ENCODE measurements at regions not wholly inside any gene's neighbourhood (a gene's known extent, or its start where the extent isn't known, plus 50 kb on each side); places are given as distances from the start of the nearest gene placed in this dataset.

DNA sequence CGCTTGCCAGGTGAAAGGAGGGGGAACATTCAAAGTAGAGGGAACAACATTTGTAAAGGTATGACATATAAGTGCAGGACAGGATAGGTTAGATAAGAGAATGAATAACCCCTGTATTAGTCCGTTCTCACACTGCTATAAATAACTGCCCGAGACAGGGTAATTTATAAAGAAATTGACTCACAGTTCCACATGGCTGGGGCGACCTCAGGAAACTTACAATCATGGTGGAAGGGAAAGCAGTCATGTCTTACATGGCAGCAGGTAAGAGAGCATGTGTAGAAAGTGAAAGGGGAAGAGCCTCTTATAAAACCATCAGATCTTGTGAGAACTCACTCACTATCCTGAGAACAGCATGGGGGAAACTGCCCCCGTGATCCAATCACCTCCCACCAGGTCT, 223.8 kb downstream of the SOX9 start:
- no peak for DNase-seq

DNA sequence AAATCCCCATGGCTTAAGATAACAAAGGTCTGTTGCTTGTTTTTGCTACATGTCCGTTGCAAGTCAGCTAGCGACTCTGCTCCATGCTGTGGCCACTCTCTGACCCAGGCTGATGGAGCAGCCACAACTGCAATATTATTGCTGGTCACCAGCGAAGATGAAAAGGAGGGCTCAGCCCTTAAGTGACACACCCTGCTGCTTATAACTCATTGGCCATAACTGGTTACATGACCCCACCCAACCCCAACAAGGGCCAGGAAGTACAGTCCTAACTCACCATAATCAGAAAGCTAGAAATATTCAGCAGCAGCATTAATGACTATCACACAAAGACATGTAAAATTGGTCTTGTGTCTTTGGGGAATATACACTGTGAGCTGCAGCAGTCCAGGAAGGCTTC, 224.3 kb downstream of the SOX9 start:
- DNase-seq, result no peak

DNA sequence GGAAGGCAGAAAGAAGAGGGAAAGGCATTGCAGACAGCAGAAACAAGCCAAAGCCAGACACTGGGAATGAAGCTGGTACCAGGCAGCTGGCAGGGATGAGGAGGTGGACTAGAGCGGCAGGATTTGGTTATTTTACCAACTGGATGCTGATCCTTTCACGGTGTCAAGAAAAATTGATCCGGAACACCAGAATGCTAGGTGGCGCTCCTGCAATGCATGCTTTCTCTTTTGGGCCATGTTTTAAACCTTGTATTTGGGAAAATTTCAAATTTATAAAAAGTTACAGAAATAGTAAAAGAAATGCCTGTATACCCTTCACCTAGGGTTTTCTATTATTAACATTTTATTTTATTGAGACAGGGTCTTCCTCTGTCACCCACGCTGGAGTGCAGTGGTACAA, 224.7 kb downstream of the SOX9 start:
- DNase-seq, result no peak

DNA sequence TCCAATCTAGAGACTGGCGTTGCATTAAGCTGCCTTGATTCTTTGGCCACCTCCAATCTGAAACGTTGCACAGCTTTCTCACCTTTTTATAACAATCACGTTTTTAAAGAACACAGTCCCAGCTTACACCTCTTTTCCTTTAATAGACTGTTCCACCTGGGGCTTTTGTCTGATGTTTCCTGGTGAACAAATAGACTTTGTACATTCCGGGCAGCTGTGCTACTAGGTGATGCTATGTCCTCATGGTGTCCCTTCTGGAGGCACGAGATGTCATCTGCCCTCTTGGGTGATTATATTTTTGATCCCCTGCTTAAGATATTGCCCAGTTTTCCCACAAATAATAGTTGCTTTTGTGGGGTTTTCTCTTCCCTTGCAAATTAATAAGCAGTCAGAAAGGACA, 225.5 kb downstream of the SOX9 start:
- no peak for DNase-seq

DNA sequence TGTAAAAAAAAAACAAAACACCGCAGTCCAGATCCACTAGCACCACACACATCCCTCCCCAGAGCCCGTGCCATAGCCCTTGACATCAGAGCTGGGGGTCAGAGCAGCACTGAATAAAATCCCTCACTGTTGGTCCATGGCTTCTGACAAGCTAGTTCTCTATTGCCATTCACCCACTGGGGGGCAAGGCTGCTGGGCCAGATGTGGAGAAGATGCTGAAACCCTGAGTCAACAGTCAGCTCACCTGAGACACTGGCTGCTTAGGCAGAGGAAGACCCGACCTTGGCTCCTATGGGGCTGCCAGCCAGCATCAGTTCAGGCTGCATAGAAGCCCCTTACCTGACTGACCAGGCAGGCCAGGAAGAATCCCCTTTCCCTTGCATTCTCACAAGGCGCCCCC, 228.2 kb downstream of the SOX9 start:
- no peak for DNase-seq

DNA sequence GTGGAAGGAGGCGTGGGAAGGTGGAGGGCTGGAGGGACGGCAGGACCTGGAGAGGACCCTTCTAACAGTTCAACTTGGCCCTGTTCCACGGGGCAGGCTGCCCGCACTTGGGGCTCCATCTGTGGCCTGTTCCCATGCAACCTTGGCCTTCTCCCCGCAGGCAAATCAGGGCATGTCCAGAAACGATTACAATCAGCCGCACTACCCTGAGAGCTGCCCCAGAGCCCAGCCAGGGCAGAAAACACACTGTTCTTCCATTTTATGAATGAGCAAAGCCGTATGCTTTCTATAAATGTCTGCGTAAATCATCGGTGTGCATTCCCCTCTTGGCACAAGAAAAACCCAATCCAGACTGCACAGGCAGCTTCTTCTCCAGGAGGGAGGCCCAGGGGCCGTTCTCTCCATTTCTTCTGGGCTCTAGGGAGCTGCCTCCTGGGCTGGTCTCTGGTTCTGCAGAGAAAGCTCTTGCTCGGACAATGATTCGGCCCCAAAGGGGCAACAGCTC, 228.7 kb downstream of the SOX9 start:
- DNase-seq, result no peak

DNA sequence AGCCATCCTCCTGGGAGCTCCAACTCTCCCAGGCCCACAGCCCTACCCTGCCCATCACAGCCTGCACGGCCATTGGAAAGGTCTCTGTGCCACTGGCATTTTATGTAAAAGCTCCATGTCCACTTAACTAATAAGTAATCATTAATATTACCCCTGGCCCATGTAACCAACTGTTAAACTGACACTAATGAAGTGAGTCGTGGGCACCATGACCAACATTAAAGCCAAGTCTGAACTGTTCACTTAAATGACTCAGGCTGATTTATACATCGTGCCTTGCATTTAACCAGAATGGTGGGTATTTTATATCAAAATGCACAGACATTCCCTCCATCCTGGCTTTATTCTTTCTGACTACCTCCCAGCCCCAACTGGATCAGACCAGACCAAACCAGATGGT, 229.3 kb downstream of the SOX9 start:
- no peak for DNase-seq

DNA sequence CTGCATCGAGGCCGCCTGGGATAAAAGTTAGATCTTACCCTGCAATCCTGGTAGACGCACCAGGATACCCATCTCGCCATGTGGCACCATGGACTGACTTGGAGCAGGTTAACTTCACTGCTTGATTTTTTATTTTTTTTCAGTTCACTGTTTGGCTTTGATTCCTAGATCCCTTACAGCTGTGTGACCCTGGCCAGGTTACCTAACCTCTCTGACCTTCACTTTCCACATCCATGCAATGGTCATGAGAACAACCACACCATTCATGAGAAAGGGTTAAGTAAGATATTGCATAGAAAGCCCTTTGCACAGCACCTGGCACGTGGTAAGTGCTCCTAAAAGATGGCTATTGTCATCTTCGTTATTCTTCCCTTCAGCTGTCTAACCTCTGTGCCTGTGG, 230.5 kb downstream of the SOX9 start:
- no peak for DNase-seq

DNA sequence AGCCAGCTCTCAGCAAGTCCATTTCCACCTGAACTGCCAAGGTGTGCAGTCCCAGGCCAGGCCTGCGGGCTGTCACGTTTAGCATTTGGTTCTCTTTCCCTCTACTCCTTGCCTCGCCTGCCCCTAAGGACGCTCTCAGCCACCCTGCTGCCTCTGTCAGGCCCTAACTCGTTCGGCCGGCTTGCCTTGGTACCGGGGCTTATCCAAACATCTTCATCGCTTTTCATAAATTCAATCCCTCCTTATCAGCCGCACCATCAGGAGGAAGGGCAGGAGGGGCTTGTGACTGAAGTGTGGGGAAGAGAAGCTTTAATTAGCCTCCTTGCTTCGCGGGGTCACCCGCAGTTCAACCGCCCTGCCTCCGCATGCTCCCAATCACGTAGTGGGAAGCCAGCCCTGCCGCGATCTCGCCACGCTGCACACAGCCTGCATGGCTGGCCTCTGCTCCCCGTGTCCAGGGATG, 231.1 kb downstream of the SOX9 start:
- DNase-seq, result no peak

DNA sequence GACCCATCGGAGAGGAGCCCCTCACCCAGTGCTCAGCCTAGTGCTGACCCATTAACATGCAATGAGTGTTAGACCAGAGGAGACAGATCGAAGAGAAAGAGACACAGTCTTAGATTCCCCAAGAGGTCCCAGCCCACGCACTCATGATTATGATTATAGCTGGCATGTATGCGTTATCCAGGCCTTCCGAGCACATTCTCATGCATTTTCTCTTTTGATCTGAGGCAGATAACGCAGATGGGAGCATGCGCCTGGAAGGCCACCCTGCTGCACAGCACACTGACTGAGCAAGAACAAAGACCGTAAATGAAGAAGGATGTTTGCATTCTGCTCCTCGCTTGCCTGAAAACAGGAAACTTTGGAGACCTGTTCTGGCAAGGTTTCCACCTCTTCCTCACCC, 232.7 kb downstream of the SOX9 start:
- DNase-seq, result no peak

DNA sequence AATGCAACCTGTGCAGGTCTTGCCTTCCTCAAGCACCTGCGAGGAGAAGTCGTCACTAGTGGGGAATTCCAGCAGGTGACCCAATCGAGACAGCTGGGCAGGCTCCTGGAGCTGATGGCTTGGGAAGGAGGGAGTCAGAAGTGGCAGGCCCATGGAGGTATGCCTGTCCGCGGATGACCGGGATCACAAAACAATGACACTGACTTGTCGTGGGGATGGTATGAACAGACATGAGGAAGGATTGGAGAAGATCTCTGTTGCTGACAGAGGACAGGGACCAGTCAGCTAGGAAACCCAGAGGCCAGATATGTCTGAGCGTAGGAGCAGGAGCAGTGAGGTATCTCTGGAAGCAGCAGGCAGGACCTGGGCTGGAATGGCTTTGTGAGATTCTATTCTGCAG, 233.3 kb downstream of the SOX9 start:
- DNase-seq, result no peak

DNA sequence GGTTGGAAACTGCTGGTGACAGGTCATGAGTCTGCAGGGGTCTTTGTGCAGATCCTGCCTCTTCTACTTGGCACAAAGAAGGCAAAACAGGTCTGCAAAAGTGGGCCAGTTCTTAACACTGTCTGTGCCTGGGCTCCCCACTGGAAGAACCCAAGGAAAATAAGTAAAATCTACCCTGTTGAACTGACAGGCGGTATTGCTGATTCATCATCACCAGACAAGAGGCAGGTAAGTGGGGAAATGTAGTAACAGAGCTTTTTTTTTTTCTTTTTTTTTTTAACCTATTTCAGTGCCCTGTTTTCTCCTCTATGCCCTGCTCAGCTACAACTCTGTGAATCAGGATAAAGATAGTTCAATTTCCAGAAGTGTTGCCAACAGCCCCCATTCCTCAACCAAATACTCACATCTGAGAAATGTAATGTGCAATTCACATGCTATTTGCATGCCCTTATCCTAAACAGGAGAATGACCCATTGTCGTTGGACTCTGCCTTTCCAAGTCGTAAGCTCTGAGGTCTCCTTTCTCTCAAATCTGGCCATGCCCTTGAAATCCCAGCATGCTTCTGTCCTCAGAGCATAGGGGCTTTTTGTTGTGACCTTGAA, 237.0 kb downstream of the SOX9 start:
- no peak for DNase-seq

DNA sequence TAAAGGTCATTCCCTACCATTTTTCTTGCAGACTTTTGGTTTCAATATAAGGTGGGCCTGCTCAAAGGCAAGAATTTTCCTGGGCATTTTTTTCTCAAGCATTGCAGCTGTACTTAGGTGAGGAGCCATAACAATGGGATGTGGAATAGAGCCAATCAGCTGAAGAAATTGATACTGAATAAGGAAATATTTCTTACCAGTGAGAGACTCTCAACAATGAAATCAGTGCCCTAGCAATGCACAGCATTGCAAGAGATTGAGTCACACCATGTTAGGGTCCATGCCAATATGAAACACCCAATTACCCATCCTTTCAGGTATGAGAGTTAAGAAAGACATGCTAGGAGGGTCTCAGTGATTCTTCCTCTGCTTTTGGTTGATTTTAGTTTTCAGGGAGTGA, 237.6 kb downstream of the SOX9 start:
- no peak for DNase-seq

DNA sequence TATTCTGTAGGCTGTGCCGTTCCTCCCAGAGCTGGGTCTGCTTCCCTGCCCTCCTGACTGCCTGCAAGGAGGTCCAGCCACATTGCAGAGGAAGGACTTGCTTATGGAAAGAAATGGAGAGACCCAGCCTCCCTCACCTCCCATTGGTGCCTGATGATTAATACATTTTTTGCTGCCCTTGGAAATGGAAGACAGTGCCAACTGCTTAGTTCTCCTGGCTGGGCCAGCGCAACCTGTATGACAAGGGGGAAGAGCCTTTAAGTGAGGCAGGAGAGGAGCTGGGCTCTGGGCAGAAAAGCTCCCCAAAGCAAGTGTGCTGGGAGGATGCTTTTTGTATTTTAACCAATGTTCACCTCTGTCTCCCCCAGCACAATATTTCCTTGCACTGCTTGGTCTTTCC, 238.5 kb downstream of the SOX9 start:
- DNase-seq, result no peak

DNA sequence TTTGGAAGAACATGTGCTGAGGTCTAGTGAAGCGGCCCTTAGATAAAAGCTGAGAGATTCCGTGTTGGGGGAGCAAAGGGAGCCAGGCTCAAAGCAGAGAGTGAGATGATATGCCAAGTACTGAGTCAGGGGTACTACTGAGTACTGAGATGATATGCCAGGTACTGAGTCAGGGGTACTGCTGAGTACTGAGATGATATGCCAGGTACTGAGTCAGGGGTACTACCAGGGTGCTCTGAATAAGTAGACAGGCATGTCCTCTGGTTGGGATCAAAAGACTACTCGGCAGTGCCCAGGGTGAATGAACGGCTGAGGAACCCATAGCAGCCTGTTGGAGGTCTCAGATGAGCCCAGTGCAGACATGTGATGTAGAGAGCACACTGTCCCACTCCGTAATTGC, 239.0 kb downstream of the SOX9 start:
- DNase-seq, result no peak

DNA sequence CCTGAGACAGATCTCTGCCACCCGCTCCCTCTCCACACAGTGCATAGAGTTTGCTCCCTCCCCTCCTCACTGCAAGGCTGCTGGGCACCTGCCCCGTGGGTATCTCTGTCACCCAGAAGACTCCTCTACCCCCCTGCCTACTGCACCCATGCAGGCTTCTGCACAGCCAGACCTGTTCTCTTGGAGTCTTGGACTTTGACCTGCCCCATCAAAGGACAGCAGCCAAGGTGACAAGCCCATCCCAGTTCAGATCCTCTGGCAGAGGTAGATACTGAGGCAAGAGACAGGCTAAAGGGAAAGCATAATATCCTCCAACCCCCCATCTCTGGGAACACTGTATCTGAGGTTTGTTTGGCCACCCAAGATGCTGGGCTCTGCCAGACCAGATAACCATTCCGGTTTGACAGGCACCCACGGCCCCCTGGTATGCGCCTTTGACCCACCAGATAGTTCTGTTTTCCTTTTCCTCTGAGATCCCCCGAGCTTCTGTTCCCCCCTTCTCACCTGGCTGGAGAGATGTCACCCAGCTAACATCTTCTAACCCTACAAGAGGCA, 239.6 kb downstream of the SOX9 start:
- DNase-seq, result no peak

DNA sequence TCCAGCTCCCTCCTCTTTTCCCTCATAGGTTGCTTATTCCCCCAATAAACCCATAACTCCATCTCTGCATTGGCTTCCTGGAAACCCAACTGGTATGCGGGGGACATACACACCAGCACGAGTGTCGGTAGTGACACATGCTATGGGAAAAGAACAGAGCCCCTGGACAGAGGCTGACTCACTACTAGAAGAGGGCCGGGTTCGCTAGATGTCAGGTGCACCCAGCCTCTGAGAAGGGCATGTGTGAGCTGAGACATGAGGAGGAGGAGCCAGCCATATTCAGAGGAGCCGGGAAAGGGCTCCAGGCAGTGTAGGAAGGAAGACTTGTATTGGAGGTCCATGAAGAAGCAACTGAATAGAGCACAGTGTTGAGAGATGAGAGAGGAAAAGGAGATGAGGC, 241.1 kb downstream of the SOX9 start:
- DNase-seq, result no peak

DNA sequence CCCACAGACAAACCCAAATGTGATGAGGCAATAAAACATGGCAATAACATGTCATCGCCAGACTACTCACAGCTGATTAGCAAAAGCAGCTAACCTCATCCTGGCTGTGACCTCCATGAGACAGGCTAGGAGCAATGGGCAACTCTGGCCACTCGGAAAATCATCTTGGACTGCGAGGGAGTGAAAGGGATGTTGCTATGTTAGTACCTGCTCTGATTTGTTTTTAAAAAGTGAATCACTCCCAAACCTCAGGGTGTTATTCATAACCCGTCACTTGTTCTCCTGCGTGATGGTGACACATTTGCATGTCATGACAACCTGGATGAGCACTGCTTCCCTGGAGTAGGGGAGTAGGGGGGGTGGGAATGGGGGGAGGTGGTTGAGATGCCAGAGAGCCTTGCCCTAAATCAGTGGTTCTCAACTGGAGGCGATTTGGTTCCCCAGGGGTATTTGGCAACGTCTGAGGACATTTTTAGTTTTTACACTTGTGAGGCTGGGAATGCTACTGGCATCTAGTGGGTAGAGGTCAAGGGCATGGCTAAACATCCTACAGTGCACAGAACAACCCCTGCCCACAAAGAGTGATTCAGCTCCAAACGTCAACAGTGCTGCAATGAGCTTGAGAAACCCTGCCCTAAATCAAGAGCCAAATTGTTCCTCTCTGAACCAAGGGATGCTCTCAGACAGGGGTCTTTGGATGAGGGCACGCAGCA, 241.7 kb downstream of the SOX9 start:
- peak; percentile 67 for DNase-seq

DNA sequence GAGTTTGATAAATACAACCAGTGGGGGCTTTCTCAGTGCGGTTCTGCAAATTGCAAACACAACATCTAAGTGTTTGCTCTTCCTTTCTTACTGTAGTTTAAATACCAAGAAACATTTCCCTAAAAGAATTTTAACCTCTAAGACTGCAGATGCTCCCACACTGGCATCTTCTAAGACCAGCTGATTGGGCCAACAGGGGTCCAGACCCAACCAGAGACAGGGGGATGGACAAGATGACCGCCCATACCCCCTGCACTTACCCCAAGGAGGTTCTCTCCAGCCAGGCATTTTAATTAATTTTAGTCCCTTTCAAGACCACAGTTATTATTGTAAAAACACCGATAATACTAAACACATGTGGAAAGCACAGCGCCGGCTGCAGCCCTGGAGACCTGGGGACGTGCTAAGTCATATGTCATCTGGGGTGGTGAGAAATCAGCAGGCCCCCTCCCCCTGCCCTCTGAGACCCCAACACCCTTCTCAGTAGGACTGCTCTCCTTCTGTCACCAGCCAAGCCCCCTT, 242.3 kb downstream of the SOX9 start:
- no peak for DNase-seq

DNA sequence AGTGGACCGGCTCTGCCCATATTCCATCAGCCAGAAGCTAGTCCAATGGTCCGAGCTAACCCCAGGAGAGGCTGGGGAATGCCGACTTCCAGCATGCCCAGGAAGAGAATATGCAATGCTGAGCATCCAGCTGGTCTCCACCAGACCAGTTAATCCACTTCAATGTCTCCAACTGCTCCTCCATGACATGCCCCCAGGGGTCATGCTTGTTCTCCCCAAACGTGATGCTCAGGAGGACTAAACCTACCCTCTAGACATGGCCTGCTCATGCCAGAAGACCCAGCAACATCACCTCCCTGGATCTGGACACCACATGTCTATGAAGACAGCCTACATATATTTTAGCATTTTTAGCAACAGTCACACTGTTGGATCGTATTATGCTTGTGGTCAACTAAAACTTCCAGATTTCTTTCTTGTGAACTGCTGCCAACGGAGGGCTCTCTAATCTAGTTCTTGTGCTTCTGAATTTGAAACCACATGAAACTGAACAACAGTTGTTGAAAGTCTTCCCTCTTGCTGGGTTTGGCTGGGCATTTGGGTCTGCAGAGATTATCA, 245.1 kb downstream of the SOX9 start:
- no peak for DNase-seq

DNA sequence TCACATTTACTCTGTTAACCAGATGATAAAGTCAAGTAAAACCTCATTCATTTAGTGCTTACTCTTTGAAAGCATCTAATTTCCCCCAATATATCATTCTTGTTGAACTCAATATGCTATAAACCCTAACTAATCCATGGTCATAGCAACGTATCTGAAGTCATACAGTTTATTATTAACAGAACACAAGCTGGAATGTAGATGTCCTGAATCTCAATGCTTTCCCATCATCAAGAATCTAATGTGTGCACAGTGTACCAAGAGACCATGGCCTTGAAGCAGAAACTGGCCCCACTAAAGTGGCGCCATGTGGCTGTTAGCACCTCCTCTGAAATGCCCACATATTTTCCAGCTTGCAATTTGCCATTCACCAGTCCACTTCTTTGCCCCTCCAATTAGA, 245.8 kb downstream of the SOX9 start:
- DNase-seq, result no peak

DNA sequence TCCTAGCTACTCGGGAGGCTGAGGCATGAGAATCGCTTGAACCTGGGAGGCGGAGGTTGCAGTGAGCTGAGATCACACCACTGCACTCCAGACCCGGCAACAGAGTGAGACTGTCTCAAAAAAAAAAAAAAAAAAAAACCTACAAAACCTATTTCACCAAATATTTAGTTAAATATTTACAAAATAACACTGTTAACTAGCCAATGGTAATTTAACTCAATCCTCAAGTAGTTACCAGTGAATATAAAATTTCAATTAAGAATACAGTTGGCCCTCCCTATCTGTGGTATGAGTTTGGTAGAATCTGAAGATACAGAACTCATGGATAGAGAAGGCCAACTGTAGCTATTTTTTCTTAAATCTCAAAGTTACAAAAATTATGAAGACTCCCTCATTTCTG, 247.4 kb downstream of the SOX9 start:
- DNase-seq, result no peak

DNA sequence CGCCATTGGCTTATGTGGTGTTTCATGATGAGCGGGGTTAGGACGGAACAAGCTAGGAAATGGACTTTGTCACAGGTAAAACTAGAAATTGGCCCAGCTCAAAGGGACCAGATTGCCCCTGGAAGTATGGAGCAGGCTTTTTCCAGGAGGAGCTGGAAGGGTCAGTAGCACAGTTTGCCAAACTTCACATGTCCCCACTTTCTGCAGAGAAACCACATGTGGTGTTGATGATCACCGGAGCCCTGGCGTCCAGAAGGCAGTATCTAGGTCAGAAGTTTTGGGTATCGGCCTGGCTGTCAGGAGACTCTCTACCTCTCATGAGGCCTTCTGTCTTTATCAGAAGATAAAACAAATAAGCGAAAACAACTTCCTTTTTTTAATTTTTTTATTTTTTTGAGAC, 248.5 kb downstream of the SOX9 start:
- DNase-seq, result no peak

DNA sequence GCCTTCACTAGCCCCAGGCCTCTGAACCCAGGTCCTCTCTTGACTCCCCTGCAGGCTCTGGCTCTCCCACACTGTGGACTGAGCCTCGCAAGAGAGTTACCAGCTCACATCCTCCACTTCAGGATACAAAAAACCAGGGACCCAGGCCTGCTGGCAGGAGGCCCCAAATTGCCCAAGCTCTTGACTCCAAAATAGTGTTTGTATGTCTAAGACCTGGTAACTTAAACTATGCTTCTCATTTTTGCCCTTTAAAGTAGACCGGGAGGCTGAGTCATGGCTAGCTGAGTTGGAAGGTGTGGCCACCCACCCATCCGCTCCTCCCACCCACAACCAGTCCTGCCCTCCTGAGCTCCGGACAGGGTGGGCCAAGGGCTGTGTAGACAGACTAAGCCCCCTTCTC, 250.0 kb downstream of the SOX9 start:
- no peak for DNase-seq
